Mesothelial cell of epicardium (in vitro differentiated cells): ENCODE measurements at regions not wholly inside any gene's neighbourhood (a gene's known extent, or its start where the extent isn't known, plus 50 kb on each side); places are given as distances from the start of the nearest gene placed in this dataset.

ENCODE experiments used
- DNase-seq, 2 experiments: peaks; one replicate each; pipeline ENCODE4 v3.0.0; 2021; ENCODE audit warnings: low spot score in 2 of 2; ENCODE audit not compliant: unreplicated experiment in 2 of 2
- H3K27ac Mint-ChIP-seq: 2 replicates; pipeline ENCODE4 v1.8.0; 2021; ENCODE audit warnings: mixed read lengths
- H3K27me3 Mint-ChIP-seq: 2 replicates; pipeline ENCODE4 v1.8.0; 2021; ENCODE audit warnings: low read depth, mixed read lengths
- H3K36me3 Mint-ChIP-seq: 2 replicates; pipeline ENCODE4 v1.8.0; 2021; ENCODE audit warnings: mixed read lengths
- H3K4me1 Mint-ChIP-seq: 2 replicates; pipeline ENCODE4 v1.8.0; 2021; ENCODE audit warnings: mixed read lengths
- H3K4me3 Mint-ChIP-seq: 2 replicates; pipeline ENCODE4 v1.8.0; 2021; ENCODE audit warnings: mild to moderate bottlenecking, moderate library complexity, mixed read lengths
- H3K9me3 Mint-ChIP-seq: 2 replicates; pipeline ENCODE4 v1.8.0; 2021; ENCODE audit warnings: mixed read lengths
- CTCF ChIP-seq: fragments of 200-600 bp; sonication (generic); IDR thresholded peaks from one replicate; pipeline ENCODE4 v1.5.0; 2021; ENCODE audit warnings: antibody characterized with exemption; ENCODE audit not compliant: unreplicated experiment

DNA sequence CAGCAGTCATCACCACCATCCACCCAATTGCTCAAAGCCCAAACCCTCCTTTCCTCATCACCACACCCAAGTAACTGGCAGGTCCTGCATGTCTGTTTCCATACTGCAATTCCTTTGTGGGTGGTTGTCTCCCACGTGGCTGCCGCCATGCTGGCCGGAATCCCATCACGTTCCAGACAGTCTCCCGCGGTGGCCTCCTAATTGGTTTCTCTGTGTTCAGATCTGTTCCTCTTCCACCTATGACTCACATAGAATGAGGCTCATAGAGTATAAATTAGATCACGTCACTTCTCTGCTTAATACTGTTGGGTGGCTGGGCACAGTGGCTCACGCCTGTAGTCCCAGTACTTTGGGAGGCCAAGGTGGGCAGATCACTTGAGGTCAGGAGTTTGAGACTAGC is 813.0 kb downstream of the TYW1 start:
- TF ChIP-seq CTCF, result no peak
- Mint-ChIP-seq H3K9me3 (no peaks in the 10 kb centered on the region), H3K27me3 (peaks cover 60% of the 10 kb centered on the region), H3K4me3 (no peak overlapping the region), H3K4me1 (peaks cover 10% of the 10 kb centered on the region), H3K27ac (no peak overlapping the region), H3K36me3 (no peaks in the 10 kb centered on the region)
- DNase-seq, result no peak

- Mint-ChIP-seq H3K27me3 (peaks cover 54% of the 10 kb centered on the region), H3K27ac (no peak overlapping the region), H3K9me3 (peaks cover 12% of the 10 kb centered on the region), H3K4me3 (no peak overlapping the region), H3K36me3 (no peaks in the 10 kb centered on the region), H3K4me1 (peaks cover 12% of the 10 kb centered on the region)
- no peak for TF ChIP-seq CTCF
- DNase-seq, result no peak
Observed at GRCh38 chr7:67813621-67814292, 817.1 kb downstream of the TYW1 start.

DNA sequence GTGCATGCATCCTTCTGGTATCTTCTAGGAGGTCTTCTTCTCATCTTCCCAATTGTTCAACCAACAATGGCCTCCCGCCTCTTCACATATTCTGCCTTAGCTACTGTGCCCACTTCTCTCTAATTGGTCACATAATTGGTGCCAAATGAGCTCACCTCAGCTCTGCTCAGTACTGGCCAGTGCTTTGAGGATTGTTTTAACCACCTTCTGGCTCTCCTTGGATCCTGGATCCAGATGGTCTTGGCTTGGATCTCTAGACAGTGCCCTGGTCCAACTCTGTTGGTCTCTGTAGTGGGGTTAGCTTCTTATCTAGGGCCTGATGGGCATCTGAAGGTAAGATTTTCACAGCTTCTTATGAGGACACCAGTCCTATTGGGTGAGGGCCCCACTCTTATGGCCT is 820.8 kb downstream of the TYW1 start:
- H3K27me3 Mint-ChIP-seq, result peaks cover 55% of the 10 kb centered on the region
- no peak for TF ChIP-seq CTCF
- no peak overlapping the region for H3K4me3 Mint-ChIP-seq
- H3K4me1 Mint-ChIP-seq, result peaks cover 12% of the 10 kb centered on the region
- no peak for DNase-seq
- H3K9me3 Mint-ChIP-seq, result peaks cover 12% of the 10 kb centered on the region
- no peaks in the 10 kb centered on the region for H3K36me3 Mint-ChIP-seq
- H3K27ac Mint-ChIP-seq, result no peak overlapping the region

DNA sequence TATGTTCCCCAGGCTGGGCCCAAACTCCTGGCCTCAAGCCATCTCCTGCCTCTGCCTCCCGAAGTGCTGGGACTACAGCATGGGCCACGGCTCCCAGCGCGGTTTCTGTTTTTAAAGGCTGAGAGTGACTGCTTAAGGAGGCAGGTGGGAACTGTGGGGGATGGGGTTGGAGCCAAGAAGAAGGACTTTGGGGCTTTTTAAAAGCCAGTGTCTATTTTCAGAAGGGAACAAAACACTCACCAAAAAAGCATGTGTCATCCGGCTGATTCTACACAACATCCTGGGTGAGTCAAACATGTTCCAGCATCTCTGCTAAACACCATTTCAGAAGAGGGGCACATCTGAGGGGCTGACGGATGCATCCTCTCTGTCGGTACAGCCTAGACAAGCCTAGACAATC is 824.5 kb downstream of the TYW1 start:
- no peak overlapping the region for H3K4me3 Mint-ChIP-seq
- TF ChIP-seq CTCF, result no peak
- H3K4me1 Mint-ChIP-seq, result no peaks in the 10 kb centered on the region
- H3K27ac Mint-ChIP-seq, result no peak overlapping the region
- no peak for DNase-seq
- peaks cover 15% of the 10 kb centered on the region for H3K9me3 Mint-ChIP-seq
- H3K27me3 Mint-ChIP-seq, result peaks cover 56% of the 10 kb centered on the region
- no peaks in the 10 kb centered on the region for H3K36me3 Mint-ChIP-seq

GRCh38 chr7:67823345-67823744 is 826.7 kb downstream of the TYW1 start:
- H3K4me1 Mint-ChIP-seq, result no peaks in the 10 kb centered on the region
- peaks cover 59% of the 10 kb centered on the region for H3K27me3 Mint-ChIP-seq
- H3K9me3 Mint-ChIP-seq, result peaks cover 6% of the 10 kb centered on the region
- H3K4me3 Mint-ChIP-seq, result no peak overlapping the region
- no peak overlapping the region for H3K27ac Mint-ChIP-seq
- DNase-seq, result peak; percentile 26 to 47
- no peak for TF ChIP-seq CTCF
- no peaks in the 10 kb centered on the region for H3K36me3 Mint-ChIP-seq

GRCh38 chr7:67825356-67825755 is 828.7 kb downstream of the TYW1 start:
- Mint-ChIP-seq H3K27me3 (peaks cover 47% of the 10 kb centered on the region), H3K9me3 (peaks cover 6% of the 10 kb centered on the region), H3K36me3 (no peaks in the 10 kb centered on the region), H3K4me3 (no peak overlapping the region), H3K27ac (no peak overlapping the region), H3K4me1 (no peaks in the 10 kb centered on the region)
- no peak for DNase-seq
- no peak for TF ChIP-seq CTCF
